ENCODE measurements at regions not wholly inside any gene's neighbourhood (a gene's known extent, or its start where the extent isn't known, plus 50 kb on each side); places are given as distances from the start of the nearest gene placed in this dataset.

DNA sequence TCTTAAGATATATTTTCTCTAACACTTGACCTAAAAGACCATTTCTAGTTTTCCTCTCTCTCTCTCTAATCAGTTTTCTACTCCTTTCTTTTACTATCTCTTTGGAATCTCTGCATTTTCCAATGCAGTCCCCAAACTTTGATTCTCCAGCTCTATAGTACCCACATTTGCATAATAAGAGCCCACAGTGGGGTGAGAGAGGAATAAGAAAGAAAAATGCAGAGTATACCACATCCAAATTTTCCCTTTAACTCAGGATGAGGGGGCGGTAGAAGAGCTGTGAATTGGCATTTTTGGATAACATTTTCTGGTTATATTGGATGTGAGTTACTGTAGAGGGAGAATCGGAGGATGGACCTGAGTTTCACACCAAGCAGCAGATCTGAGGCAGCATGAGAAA, 74.4 kb upstream of the SOD3 start:
- no peaks in the 10 kb centered on the region for H3K4me1 Mint-ChIP-seq

GRCh38 chr4:24722026-24722568, 73.3 kb upstream of the SOD3 start:
- TF ChIP-seq CTCF (IDR thresholded peaks at IDR 0.05; ENCODE audit: unreplicated experiment in 3 of 3): no peak
- Mint-ChIP-seq H3K27me3 (ENCODE audit: low read depth) (peaks cover 8% of the 10 kb centered on the region), H3K4me1 (no peaks in the 10 kb centered on the region), H3K36me3 (ENCODE audit: low read depth) (peaks cover 3% of the 10 kb centered on the region), H3K9me3 (peaks cover 3% of the 10 kb centered on the region), H3K4me3 (no peak overlapping the region), H3K27ac (no peak overlapping the region)

More for the DNA sequence above, 74.4 kb upstream of the SOD3 start:
- no peak for TF ChIP-seq CTCF (IDR thresholded peaks at IDR 0.05; ENCODE audit: unreplicated experiment in 3 of 3)
- peaks cover 3% of the 10 kb centered on the region for H3K36me3 Mint-ChIP-seq (ENCODE audit: low read depth)
- peaks cover 5% of the 10 kb centered on the region for H3K27me3 Mint-ChIP-seq (ENCODE audit: low read depth)
- H3K27ac Mint-ChIP-seq: no peak overlapping the region
- H3K9me3 Mint-ChIP-seq: peaks cover 8% of the 10 kb centered on the region
- no peak overlapping the region for H3K4me3 Mint-ChIP-seq

DNA sequence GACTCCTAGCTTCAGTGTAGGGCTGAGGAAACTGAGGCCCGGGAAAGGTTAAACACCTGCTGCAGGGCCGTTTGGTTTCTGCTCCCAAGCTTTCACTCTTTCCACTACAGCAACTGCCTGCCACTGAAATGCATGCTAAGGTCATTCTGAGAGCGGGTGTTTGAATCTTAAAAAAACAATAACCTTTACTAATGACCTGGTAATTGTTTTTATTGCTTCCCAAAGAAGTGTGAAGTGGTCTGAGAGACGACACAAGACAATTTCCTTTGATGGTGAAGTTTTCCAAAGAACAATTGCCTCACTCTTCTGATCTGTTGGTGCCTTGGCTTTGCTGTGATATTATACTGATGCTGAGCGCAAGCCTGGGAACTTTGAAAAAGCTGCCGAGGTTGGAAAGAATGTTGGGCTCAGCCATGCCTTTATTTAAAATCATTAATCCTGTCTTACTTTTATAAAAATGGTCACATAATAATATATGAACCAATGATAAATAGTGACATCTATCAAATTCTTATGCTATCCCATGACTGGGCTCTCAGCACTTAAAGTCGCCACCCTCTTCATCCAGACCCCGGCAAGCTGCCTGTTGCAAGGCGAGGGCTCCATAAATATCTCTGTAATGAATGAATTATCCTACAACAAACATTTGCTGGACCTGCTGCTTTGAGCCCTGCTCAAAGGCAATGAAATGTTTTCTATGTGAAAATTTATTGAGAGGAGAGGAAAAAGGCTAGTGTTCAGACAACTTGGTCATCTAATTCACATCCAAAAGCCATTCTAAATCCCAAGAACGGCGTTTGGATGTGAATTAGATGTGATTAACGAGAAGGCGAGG, 67.8 kb upstream of the SOD3 start:
- Mint-ChIP-seq H3K4me1 (peaks cover 31% of the 10 kb centered on the region), H3K27ac (no peak overlapping the region)

DNA sequence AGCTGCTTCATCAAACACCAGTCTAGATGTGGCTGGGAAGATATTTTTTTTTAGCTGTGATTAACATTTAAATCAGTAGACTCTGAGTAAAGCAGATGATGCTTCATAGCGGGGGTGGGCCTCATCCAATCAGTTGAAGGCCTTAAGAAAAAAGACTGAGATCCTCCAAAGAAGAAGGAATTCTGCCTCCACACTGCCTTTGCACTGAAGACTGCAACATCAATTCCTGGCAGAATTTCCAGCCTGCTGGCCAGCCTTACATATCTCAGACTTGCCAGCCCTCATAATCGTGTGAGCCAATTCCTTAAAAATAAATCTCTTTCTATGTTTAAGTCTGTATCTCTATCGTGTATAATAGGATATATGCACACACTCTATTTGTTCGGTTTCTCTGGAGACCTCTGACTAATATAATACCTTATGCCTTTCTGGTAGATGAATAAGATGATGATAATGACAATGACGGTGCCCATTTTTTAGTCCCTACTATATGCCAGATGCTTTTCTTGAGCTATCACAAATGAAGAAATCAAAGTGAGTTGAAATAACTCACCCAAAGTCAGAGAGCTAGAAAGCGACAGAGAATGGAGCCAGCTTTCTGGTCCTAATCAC, 66.1 kb upstream of the SOD3 start:
- H3K9me3 Mint-ChIP-seq: no peaks in the 10 kb centered on the region
- H3K27me3 Mint-ChIP-seq (ENCODE audit: low read depth): peaks cover 33% of the 10 kb centered on the region
- no peak overlapping the region for H3K4me3 Mint-ChIP-seq
- peaks cover 44% of the 10 kb centered on the region for H3K4me1 Mint-ChIP-seq
- H3K27ac Mint-ChIP-seq: no peak overlapping the region
- peaks cover 3% of the 10 kb centered on the region for H3K36me3 Mint-ChIP-seq (ENCODE audit: low read depth)
- no peak for TF ChIP-seq CTCF (IDR thresholded peaks at IDR 0.05; ENCODE audit: unreplicated experiment in 3 of 3)

More for the DNA sequence above, 67.8 kb upstream of the SOD3 start:
- Mint-ChIP-seq H3K9me3 (no peaks in the 10 kb centered on the region), H3K4me3 (no peak overlapping the region), H3K36me3 (ENCODE audit: low read depth) (peaks cover 3% of the 10 kb centered on the region), H3K27me3 (ENCODE audit: low read depth) (peaks cover 33% of the 10 kb centered on the region)
- TF ChIP-seq CTCF (IDR thresholded peaks at IDR 0.05; ENCODE audit: unreplicated experiment in 3 of 3): no peak

- no peaks in the 10 kb centered on the region for H3K9me3 Mint-ChIP-seq
- H3K4me3 Mint-ChIP-seq: no peak overlapping the region
- H3K27me3 Mint-ChIP-seq (ENCODE audit: low read depth): peaks cover 32% of the 10 kb centered on the region
- no peak overlapping the region for H3K27ac Mint-ChIP-seq
- H3K4me1 Mint-ChIP-seq: peaks cover 54% of the 10 kb centered on the region
- no peak for TF ChIP-seq CTCF (IDR thresholded peaks at IDR 0.05; ENCODE audit: unreplicated experiment in 3 of 3)
- peaks cover 3% of the 10 kb centered on the region for H3K36me3 Mint-ChIP-seq (ENCODE audit: low read depth)
These were observed 64.9 kb upstream of the SOD3 start for GRCh38 chr4:24730256-24731001.

Data from nephron (organoid).